H9 (cell line): ENCODE measurements at regions not wholly inside any gene's neighbourhood (a gene's known extent, or its start where the extent isn't known, plus 50 kb on each side); places are given as distances from the start of the nearest gene placed in this dataset.

Source experiments
- DNase-seq: peaks from one replicate; pipeline ENCODE4 v3.0.0-alpha.2; 2017
- H2AFZ ChIP-seq: one replicate; pipeline ENCODE4 v1.6.1; 2013; ENCODE audit warnings: mild to moderate bottlenecking, low read length, control low read depth, moderate library complexity
- H2AK5ac ChIP-seq: 2 replicates; pipeline ENCODE4 v1.6.1; 2013; ENCODE audit warnings: low read length, control low read depth, mixed read lengths; ENCODE audit not compliant: insufficient read length
- H2BK120ac ChIP-seq: one replicate; pipeline ENCODE4 v1.6.1; 2013; ENCODE audit warnings: low read depth, mild to moderate bottlenecking, low read length, control low read depth, inconsistent platforms; ENCODE audit not compliant: poor library complexity, severe bottlenecking
- H2BK12ac ChIP-seq: 2 replicates; pipeline ENCODE4 v1.6.1; 2013; ENCODE audit warnings: low read length, control low read depth, mixed read lengths, low read depth; ENCODE audit not compliant: insufficient read length
- H2BK15ac ChIP-seq: 2 replicates; pipeline ENCODE4 v1.6.1; 2013; ENCODE audit warnings: low read depth, low read length, control low read depth
- H2BK20ac ChIP-seq: one replicate; pipeline ENCODE4 v1.6.1; 2013; ENCODE audit warnings: low read depth, mild to moderate bottlenecking, low read length, control low read depth, inconsistent platforms; ENCODE audit not compliant: poor library complexity, severe bottlenecking
- H2BK5ac ChIP-seq: 2 replicates; pipeline ENCODE4 v1.6.1; 2013; ENCODE audit warnings: low read length, control low read depth, mixed read lengths; ENCODE audit not compliant: insufficient read length
- H3K14ac ChIP-seq: 2 replicates; pipeline ENCODE4 v1.6.1; 2013; ENCODE audit warnings: low read length, control low read depth; ENCODE audit not compliant: insufficient read depth
- H3K18ac ChIP-seq: 2 replicates; pipeline ENCODE4 v1.6.1; 2013; ENCODE audit warnings: low read depth, mild to moderate bottlenecking, mixed read lengths, low read length, control low read depth; ENCODE audit not compliant: insufficient read length
- H3K23ac ChIP-seq: 2 replicates; pipeline ENCODE4 v1.6.1; 2013; ENCODE audit warnings: low read length, control low read depth, mixed read lengths, low read depth; ENCODE audit not compliant: insufficient read length
- H3K23me2 ChIP-seq: 2 replicates; pipeline ENCODE4 v1.6.1; 2013; ENCODE audit warnings: low read depth, mild to moderate bottlenecking, mixed read lengths, low read length, control low read depth; ENCODE audit not compliant: insufficient read length, poor library complexity, severe bottlenecking
- H3K27ac ChIP-seq: 2 replicates; pipeline ENCODE4 v1.5.1; 2013; ENCODE audit warnings: low read length, control low read depth, mixed read lengths, low read depth; ENCODE audit not compliant: insufficient read length
- H3K27me3 ChIP-seq: 2 replicates; pipeline ENCODE4 v1.6.1; 2013; ENCODE audit warnings: low read length, control low read depth, inconsistent platforms; ENCODE audit not compliant: insufficient read depth
- H3K4ac ChIP-seq: 2 replicates; pipeline ENCODE4 v1.6.1; 2013; ENCODE audit warnings: low read depth, mild to moderate bottlenecking, control low read depth, inconsistent platforms, low read length, moderate library complexity
- H3K4me1 ChIP-seq: 2 replicates; pipeline ENCODE4 v1.6.1; 2013; ENCODE audit warnings: low read length, control low read depth, inconsistent platforms; ENCODE audit not compliant: insufficient read depth
- H3K4me2 ChIP-seq: 2 replicates; pipeline ENCODE4 v1.6.1; 2013; ENCODE audit warnings: low read length, control low read depth, mixed read lengths; ENCODE audit not compliant: insufficient read length, insufficient read depth
- H3K56ac ChIP-seq: 2 replicates; pipeline ENCODE4 v1.6.1; 2013; ENCODE audit warnings: low read depth, mild to moderate bottlenecking, mixed read lengths, low read length, control low read depth; ENCODE audit not compliant: insufficient read length
- H3K79me1 ChIP-seq: 2 replicates; pipeline ENCODE4 v1.6.1; 2013; ENCODE audit warnings: low read depth, mild to moderate bottlenecking, moderate library complexity, low read length, control low read depth, inconsistent platforms; ENCODE audit not compliant: insufficient read depth, poor library complexity, severe bottlenecking
- H3K79me2 ChIP-seq: 2 replicates; pipeline ENCODE4 v1.6.1; 2013; ENCODE audit warnings: low read length, control low read depth, inconsistent platforms; ENCODE audit not compliant: insufficient read depth
- H3K9ac ChIP-seq: 2 replicates; pipeline ENCODE4 v1.6.1; 2013; ENCODE audit warnings: low read length, control low read depth, mixed read lengths; ENCODE audit not compliant: insufficient read length; ENCODE audit errors: extremely low read depth
- H3K9me3 ChIP-seq: one replicate; pipeline ENCODE4 v1.6.1; 2013; ENCODE audit warnings: low read depth, low read length, inconsistent platforms; ENCODE audit not compliant: control insufficient read depth
- H3T11ph ChIP-seq: one replicate; pipeline ENCODE4 v1.6.1; 2013; ENCODE audit warnings: mild to moderate bottlenecking, low read length, control low read depth, inconsistent platforms
- H4K20me1 ChIP-seq: one replicate; pipeline ENCODE4 v1.6.1; 2013; ENCODE audit not compliant: control insufficient read depth, insufficient read length, insufficient read depth
- H4K5ac ChIP-seq: 2 replicates; pipeline ENCODE4 v1.6.1; 2013; ENCODE audit warnings: low read depth, mild to moderate bottlenecking, mixed read lengths, low read length, control low read depth; ENCODE audit not compliant: insufficient read length
- H4K8ac ChIP-seq: replicated peaks from 2 replicates; pipeline ENCODE4 v1.6.1; 2013; ENCODE audit warnings: low read length, control low read depth, mixed read lengths, low read depth; ENCODE audit not compliant: insufficient read length
- H4K91ac ChIP-seq: 2 replicates; pipeline ENCODE4 v1.6.1; 2013; ENCODE audit warnings: low read depth, mild to moderate bottlenecking, moderate library complexity, mixed read lengths, low read length, control low read depth; ENCODE audit not compliant: insufficient read length
- H3K27ac Mint-ChIP-seq, 3 experiments: 2 replicates in 2 of 3; 3 replicates in 1 of 3; pipeline ENCODE4 v1.8.0; 2020 to 2021; ENCODE audit warnings: mixed read lengths in 3 of 3, mild to moderate bottlenecking in 1 of 3, moderate library complexity in 1 of 3
- H3K27me3 Mint-ChIP-seq: 2 replicates; pipeline ENCODE4 v1.8.0; 2021; ENCODE audit warnings: low read depth, mild to moderate bottlenecking, moderate library complexity, mixed read lengths
- H3K36me3 Mint-ChIP-seq, 3 experiments: 2 replicates in 2 of 3; 3 replicates in 1 of 3; pipeline ENCODE4 v1.8.0; 2020 to 2021; ENCODE audit warnings: low read depth in 3 of 3, mixed read lengths in 3 of 3; ENCODE audit not compliant: insufficient read depth in 1 of 3
- H3K4me1 Mint-ChIP-seq, 2 experiments: 2 replicates each; pipeline ENCODE4 v1.8.0; 2020; ENCODE audit warnings: mixed read lengths in 2 of 2
- H3K4me3 Mint-ChIP-seq, 2 experiments: 2 replicates in 1 of 2; 3 replicates in 1 of 2; pipeline ENCODE4 v1.8.0; 2020 to 2021; ENCODE audit warnings: mild to moderate bottlenecking in 2 of 2, mixed read lengths in 2 of 2, moderate library complexity in 1 of 2
- H3K9me3 Mint-ChIP-seq, 2 experiments: 2 replicates in 1 of 2; 3 replicates in 1 of 2; pipeline ENCODE4 v1.8.0; 2020; ENCODE audit warnings: mild to moderate bottlenecking in 2 of 2, mixed read lengths in 2 of 2, moderate library complexity in 1 of 2
- WGBS: extraction: QIAGEN DNeasy Blood & Tissue Kit; methylation state at CpG from one replicate; pipeline ENCODE4 v1.1.7; 2013; ENCODE audit warnings: missing lambda C conversion rate, low lambda C conversion rate, mixed read lengths; ENCODE audit not compliant: insufficient read length; ENCODE audit errors: extremely low coverage; 5-methylcytosine and 5-hydroxymethylcytosine counted together
- TF ChIP-seq, protein P1 (sequence below): fragments of 200-600 bp; sonication (generic); conservative IDR thresholded peaks from 3 replicates; pipeline ENCODE4 v1.8.0; 2021; ENCODE audit warnings: antibody characterized with exemption, mild to moderate bottlenecking

DNA sequence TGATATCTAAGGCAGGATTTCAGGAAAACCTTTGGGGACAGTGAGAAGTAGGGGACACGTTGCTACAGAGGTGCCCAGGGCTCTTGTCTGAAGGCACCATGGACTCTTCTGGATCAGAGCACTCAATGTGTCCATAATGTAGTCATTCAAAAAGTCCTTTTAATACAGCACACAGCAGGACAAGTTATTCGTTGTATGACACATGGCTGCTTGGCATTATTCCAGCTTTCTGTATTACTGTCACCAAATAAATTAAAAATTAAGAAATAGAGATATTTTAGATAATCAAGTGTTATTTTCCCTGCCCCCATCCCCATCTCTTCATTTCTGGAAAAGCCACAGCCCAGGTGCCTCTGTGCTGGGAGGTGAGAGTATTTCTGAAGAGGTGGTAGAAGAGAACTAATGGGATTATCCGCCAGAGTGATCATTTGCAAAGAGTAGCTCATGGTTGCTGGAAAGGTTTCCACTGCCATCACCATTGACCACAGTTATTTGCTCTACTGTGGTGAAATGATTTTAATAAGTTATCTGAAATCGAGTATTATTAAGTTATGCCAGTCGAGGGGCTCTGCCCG is 83.0 kb downstream of the CXCL12 start:
- Histone ChIP-seq H3K79me1 (no peaks in the 10 kb centered on the region), H2BK12ac (no peak overlapping the region), H3K27me3 (no peaks in the 10 kb centered on the region), H3K18ac (no peak overlapping the region), H3K4ac (no peak overlapping the region), H3K27ac (no peak overlapping the region), H2AFZ (no peak overlapping the region), H2BK20ac (no peak overlapping the region), H3T11ph (no peak overlapping the region), H3K79me2 (no peaks in the 10 kb centered on the region), H2BK15ac (no peak overlapping the region), H3K23ac (no peak overlapping the region), H3K23me2 (no peaks in the 10 kb centered on the region), H2BK120ac (no peak overlapping the region), H3K4me1 (peaks cover 3% of the 10 kb centered on the region; the same call in 1 of the 2 replicates), H4K91ac (no peak overlapping the region), H3K9ac (no peak overlapping the region), H3K4me2 (no peak overlapping the region), H4K8ac (no peak overlapping the region), H3K9me3 (no peaks in the 10 kb centered on the region), H3K56ac (no peak overlapping the region), H4K5ac (no peak overlapping the region), H4K20me1 (no peaks in the 10 kb centered on the region), H3K14ac (no peak overlapping the region), H2AK5ac (no peak overlapping the region), H2BK5ac (no peak overlapping the region)
- Mint-ChIP-seq H3K36me3 (peaks cover 11 to 22% (median 16%) of the 10 kb centered on the region in 3 experiments), H3K27ac (no peak overlapping the region), H3K4me1 (peaks cover 16 to 21% of the 10 kb centered on the region in 2 experiments), H3K27me3 (no peaks in the 10 kb centered on the region; the same call in 1 of the 2 replicates), H3K9me3 (peaks cover 17 to 22% of the 10 kb centered on the region in 2 experiments), H3K4me3 (no peak overlapping the region)
- no peak for DNase-seq
- TF ChIP-seq, protein P1, sequence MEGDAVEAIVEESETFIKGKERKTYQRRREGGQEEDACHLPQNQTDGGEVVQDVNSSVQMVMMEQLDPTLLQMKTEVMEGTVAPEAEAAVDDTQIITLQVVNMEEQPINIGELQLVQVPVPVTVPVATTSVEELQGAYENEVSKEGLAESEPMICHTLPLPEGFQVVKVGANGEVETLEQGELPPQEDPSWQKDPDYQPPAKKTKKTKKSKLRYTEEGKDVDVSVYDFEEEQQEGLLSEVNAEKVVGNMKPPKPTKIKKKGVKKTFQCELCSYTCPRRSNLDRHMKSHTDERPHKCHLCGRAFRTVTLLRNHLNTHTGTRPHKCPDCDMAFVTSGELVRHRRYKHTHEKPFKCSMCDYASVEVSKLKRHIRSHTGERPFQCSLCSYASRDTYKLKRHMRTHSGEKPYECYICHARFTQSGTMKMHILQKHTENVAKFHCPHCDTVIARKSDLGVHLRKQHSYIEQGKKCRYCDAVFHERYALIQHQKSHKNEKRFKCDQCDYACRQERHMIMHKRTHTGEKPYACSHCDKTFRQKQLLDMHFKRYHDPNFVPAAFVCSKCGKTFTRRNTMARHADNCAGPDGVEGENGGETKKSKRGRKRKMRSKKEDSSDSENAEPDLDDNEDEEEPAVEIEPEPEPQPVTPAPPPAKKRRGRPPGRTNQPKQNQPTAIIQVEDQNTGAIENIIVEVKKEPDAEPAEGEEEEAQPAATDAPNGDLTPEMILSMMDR = no peak
- WGBS = no CpG with 5 or more reads among the region's 6 CpGs
